HG02588 (cell line): ENCODE measurements at regions not wholly inside any gene's neighbourhood (a gene's known extent, or its start where the extent isn't known, plus 50 kb on each side); places are given as distances from the start of the nearest gene placed in this dataset.

Source experiments
- ATAC-seq: cut with Tn5 transposase; IDR thresholded peaks from one replicate; pipeline ENCODE4 v1.9.1; 2021; ENCODE audit warnings: mild to moderate bottlenecking, moderate library complexity; ENCODE audit not compliant: unreplicated experiment

GRCh38 chr11:95295382-95296149, 64.6 kb upstream of the SESN3 start:
- ATAC-seq: no peak

- no peak for ATAC-seq
Measured at GRCh38 chr11:95294701-95295100, 63.7 kb upstream of the SESN3 start.

DNA sequence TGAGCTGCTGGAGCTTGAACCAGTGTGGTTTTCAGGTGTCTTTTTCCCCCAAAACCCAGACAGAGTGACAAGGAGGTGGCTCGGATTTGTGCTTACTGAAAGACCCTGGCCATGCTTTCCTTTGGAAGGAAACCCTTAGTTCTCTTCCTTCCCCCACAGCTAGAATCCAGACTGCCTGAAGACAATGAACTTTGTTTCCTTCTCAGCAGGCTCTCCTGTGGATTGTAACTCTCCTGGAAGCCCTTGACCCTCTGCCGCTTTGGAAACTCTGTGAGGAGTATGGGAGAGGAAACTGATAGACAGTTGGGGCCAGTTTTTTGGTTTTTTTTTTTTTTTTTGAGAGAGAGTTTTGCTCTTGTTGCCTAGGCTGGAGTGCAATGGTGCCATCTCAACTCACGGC, 62.1 kb upstream of the SESN3 start:
- no peak for ATAC-seq

DNA sequence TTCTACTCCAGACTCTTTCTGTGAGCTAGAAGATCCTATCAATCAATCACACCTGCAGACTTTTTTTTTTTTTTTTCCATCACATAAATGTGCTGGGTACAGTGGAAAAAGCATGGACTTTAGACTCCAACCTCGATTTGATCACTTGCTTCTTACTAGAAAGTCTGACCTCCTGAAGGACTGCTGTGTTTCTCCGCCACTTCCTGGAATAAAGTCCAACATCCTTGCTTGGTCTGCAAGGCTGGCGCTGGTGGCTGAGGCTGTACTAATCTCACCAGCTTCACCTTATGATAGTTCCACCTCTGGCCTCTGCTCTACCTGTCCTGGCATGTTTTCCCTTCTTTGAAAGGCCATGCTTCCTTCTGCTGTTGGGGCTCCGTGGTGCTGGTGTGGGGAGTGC, 60.9 kb upstream of the SESN3 start:
- ATAC-seq: no peak

GRCh38 chr11:95289378-95290101, 58.5 kb upstream of the SESN3 start:
- ATAC-seq: no peak

GRCh38 chr11:95284057-95285052, 53.4 kb upstream of the SESN3 start:
- ATAC-seq: no peak

DNA sequence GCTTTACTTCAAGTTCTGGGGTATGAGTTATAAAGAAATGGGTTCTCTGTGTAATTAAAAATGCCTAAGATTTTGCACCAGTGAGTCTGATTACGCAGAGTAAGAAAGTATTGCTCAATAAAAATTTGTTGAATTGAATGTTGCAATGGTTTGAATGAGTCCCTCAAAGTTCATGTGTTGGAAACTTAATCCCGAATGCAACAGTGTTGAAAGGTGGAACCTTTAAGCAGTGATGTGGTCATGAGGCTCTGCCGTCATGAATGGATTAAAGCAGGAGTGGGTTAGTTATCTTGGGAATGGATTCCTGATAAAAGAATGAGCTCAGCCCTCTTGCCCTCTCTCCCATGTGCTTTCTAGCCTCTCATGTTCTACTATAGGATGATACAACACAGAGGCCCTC, 52.6 kb upstream of the SESN3 start:
- no peak for ATAC-seq

DNA sequence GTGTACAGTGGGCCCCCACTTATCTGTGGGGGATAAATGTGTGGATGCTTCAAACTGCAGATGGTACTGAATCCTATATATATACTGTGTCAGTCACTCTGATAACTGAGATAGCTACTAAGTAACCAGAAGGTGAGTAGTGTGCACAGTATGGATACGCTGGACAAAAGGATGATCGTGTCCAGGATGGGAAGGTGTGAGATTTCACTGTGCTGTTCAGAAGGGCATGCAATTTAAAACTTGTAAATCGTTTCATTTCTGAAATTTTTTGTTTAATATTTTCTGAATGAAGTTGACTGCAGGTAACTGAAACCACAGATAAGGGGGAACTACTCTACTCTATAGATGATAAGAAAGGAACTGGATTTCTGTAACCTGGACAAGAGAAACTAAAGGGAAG, 52.1 kb upstream of the SESN3 start:
- no peak for ATAC-seq

DNA sequence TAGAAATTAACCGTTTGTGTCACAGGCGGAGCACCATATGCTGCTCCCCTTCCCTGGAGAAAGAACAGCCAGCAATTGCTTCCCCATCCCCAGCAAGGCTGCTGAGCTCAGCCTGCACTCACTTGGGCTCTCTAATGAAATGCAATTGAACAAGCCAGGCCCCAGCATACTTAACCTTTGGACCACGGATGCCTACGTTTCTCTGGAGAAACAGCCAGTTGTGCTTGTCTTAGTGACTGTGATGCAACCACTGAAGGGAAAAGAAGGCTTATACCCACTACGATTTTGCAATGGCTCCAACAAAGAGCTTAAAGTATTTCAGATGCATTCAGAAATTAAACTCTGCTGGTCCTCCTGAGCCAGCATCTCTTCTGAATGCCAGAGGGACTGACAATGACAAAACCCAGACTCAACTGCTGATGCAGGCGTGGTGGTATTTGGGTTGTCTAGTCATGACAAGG, 51.3 kb upstream of the SESN3 start:
- ATAC-seq: no peak
